GM12878 (cell line): ENCODE measurements at regions not wholly inside any gene's neighbourhood (a gene's known extent, or its start where the extent isn't known, plus 50 kb on each side); places are given as distances from the start of the nearest gene placed in this dataset.

ENCODE experiments used
- ATAC-seq: fragments of 200-7000 bp; cut with Tn5 transposase; 3 replicates; pipeline ENCODE4 v1.9.1; 2020; ENCODE audit warnings: mild to moderate bottlenecking, moderate library complexity
- BruUV-seq: library from RNA; stranded (reverse); fragments of 400-500 nt; replicated peaks from 2 replicates; lab custom pipeline; 2021; lab: Mats Ljungman, UMichigan
- CTCF ChIA-PET: fragments of 300-600 bp; sonication (Branson Sonifier 250); formaldehyde crosslinking; extraction: SDS; loops from one replicate; lab custom pipeline; 2021; ENCODE audit warnings: inconsistent platforms; lab: Yijun Ruan, JAX
- POLR2A ChIA-PET: fragments of 350-600 bp; formaldehyde crosslinking; extraction: SDS; loops from one replicate; lab custom pipeline; 2021; ENCODE audit warnings: inconsistent platforms; lab: Charles Lee
- RAD21 ChIA-PET: fragments of 300-600 bp; sonication (Branson Sonifier 250); formaldehyde crosslinking; loops from one replicate; lab custom pipeline; 2023; ENCODE audit warnings: antibody characterized with exemption; ENCODE audit not compliant: unreplicated experiment; lab: Charles Lee
- SMC1A ChIA-PET: fragments of 300-600 bp; sonication (Branson Sonifier 250); formaldehyde crosslinking; loops from one replicate; lab custom pipeline; 2023; ENCODE audit not compliant: unreplicated experiment, uncharacterized antibody; lab: Charles Lee
- DNase-seq: peaks from one replicate; pipeline ENCODE4 v3.0.0-alpha.2; 2011; ENCODE audit warnings: low read depth, low spot score
- FAIRE-seq: peaks from 3 replicates; lab custom pipeline; 2011; peaks lifted over from hg19 to GRCh38; lab: Jason Lieb, UNC
- H2AFZ ChIP-seq: 2 replicates; pipeline ENCODE4 v1.6.0; 2011; ENCODE audit warnings: low read depth, low read length, control low read depth; ENCODE audit not compliant: control insufficient read depth
- H3K27ac ChIP-seq: 2 replicates; pipeline ENCODE4 v1.5.1; 2011; ENCODE audit warnings: control low read depth; ENCODE audit not compliant: control insufficient read depth, insufficient read depth
- H3K27me3 ChIP-seq, 2 experiments: replicated peaks in 1 of 2; 2 replicates each; pipeline versions ENCODE4 v1.6.0 to v1.6.1; 2011; ENCODE audit warnings: low read length in 1 of 2; ENCODE audit not compliant: control insufficient read depth in 2 of 2, insufficient read depth in 2 of 2
- H3K36me3 ChIP-seq, 2 experiments: 2 replicates each; pipeline ENCODE4 v1.5.1; 2011; ENCODE audit warnings: low read length in 1 of 2; ENCODE audit not compliant: control insufficient read depth in 2 of 2, insufficient read depth in 2 of 2
- H3K4me1 ChIP-seq: 2 replicates; pipeline ENCODE4 v1.6.1; 2011; ENCODE audit warnings: mild to moderate bottlenecking, low read length, moderate library complexity, mixed read lengths; ENCODE audit not compliant: control insufficient read depth, insufficient read depth
- H3K4me2 ChIP-seq: 2 replicates; pipeline ENCODE4 v1.6.0; 2011; ENCODE audit warnings: control low read depth; ENCODE audit not compliant: control insufficient read depth, insufficient read depth
- H3K4me3 ChIP-seq: fragments of 200-600 bp; sonication (generic); 2 replicates; pipeline ENCODE4 v1.5.1; 2016
- H3K79me2 ChIP-seq: 2 replicates; pipeline ENCODE4 v1.6.0; 2011; ENCODE audit warnings: low read length; ENCODE audit not compliant: control insufficient read depth, insufficient read depth
- H3K9ac ChIP-seq: 2 replicates; pipeline ENCODE4 v1.8.0; 2011; ENCODE audit warnings: low read length, control low read depth, mixed read lengths; ENCODE audit not compliant: control insufficient read depth, insufficient read depth
- H3K9me3 ChIP-seq: replicated peaks from 3 replicates; pipeline ENCODE4 v1.5.1; 2011; ENCODE audit warnings: mild to moderate bottlenecking, low read length; ENCODE audit not compliant: control insufficient read depth, insufficient read depth
- H4K20me1 ChIP-seq: 2 replicates; pipeline ENCODE4 v1.6.0; 2011; ENCODE audit not compliant: control insufficient read depth, insufficient read depth
- ATF3 ChIP-seq: IDR thresholded peaks from 2 replicates; pipeline ENCODE4 v1.6.1; 2011; ENCODE audit warnings: low read depth, mild to moderate bottlenecking, low read length, moderate library complexity, borderline replicate concordance; ENCODE audit errors: extremely low read depth
- ATF7 ChIP-seq: fragments of 450-650 bp; IDR thresholded peaks from 2 replicates; pipeline ENCODE4 v1.6.1; 2016; ENCODE audit warnings: low read depth, mild to moderate bottlenecking
- BACH1 ChIP-seq: fragments of 450-650 bp; IDR thresholded peaks from 2 replicates; pipeline ENCODE4 v1.6.1; 2017; ENCODE audit warnings: mild to moderate bottlenecking, borderline replicate concordance
- DPF2 ChIP-seq: fragments of 450-650 bp; IDR thresholded peaks from 2 replicates; pipeline ENCODE4 v1.6.1; 2017; ENCODE audit warnings: mild to moderate bottlenecking
- E2F8 ChIP-seq: fragments of 450-650 bp; IDR thresholded peaks from 2 replicates; pipeline ENCODE4 v1.6.1; 2018; ENCODE audit warnings: mild to moderate bottlenecking, low read depth, moderate library complexity; ENCODE audit not compliant: partially characterized antibody
- KDM1A ChIP-seq: fragments of 200-600 bp; sonication (generic); IDR thresholded peaks from 2 replicates; pipeline ENCODE4 v1.6.1; 2016; ENCODE audit warnings: borderline replicate concordance
- KLF5 ChIP-seq: fragments of 450-650 bp; IDR thresholded peaks from 2 replicates; pipeline ENCODE4 v1.6.1; 2014; ENCODE audit warnings: mild to moderate bottlenecking; ENCODE audit not compliant: partially characterized antibody
- LARP7 ChIP-seq: fragments of 450-650 bp; IDR thresholded peaks from 2 replicates; pipeline ENCODE4 v1.6.1; 2017; ENCODE audit warnings: mild to moderate bottlenecking
- MEF2A ChIP-seq: IDR thresholded peaks from 2 replicates; pipeline ENCODE4 v1.6.1; 2011; ENCODE audit warnings: low read depth, mild to moderate bottlenecking, low read length, moderate library complexity; ENCODE audit not compliant: insufficient read depth
- REST ChIP-seq: IDR thresholded peaks from 2 replicates; pipeline ENCODE4 v1.6.1; 2012; ENCODE audit warnings: mild to moderate bottlenecking, low read depth, low read length
- RFX5 ChIP-seq: IDR thresholded peaks from 2 replicates; pipeline ENCODE4 v1.6.1; 2011; ENCODE audit warnings: low read depth, low read length, improper control_type of control experiment
- SMC3 ChIP-seq: IDR thresholded peaks from 2 replicates; pipeline ENCODE4 v1.6.1; 2011; ENCODE audit warnings: low read length, improper control_type of control experiment, borderline replicate concordance
- SRF ChIP-seq, 2 experiments: IDR thresholded peaks; 2 replicates each; pipeline ENCODE4 v1.6.1; 2011; ENCODE audit warnings: low read depth in 2 of 2, low read length in 2 of 2, mild to moderate bottlenecking in 1 of 2, moderate library complexity in 1 of 2
- STAT3 ChIP-seq: IDR thresholded peaks from 2 replicates; pipeline ENCODE4 v1.6.1; 2011; ENCODE audit warnings: low read depth, low read length, improper control_type of control experiment
- TARDBP ChIP-seq: IDR thresholded peaks from 2 replicates; pipeline ENCODE4 v1.6.1; 2016; ENCODE audit warnings: borderline replicate concordance
- WRNIP1 ChIP-seq: IDR thresholded peaks from 2 replicates; pipeline ENCODE4 v1.6.1; 2011; ENCODE audit warnings: low read depth, low read length, improper control_type of control experiment, borderline replicate concordance
- ZNF274 ChIP-seq: IDR thresholded peaks from one replicate; pipeline ENCODE4 v1.8.0; 2011; ENCODE audit not compliant: insufficient read length, insufficient read depth
- ZNF622 ChIP-seq: fragments of 450-650 bp; IDR thresholded peaks from 2 replicates; pipeline ENCODE4 v1.6.1; 2017; ENCODE audit warnings: mild to moderate bottlenecking, inconsistent platforms
- ZSCAN29 ChIP-seq: fragments of 450-650 bp; IDR thresholded peaks from 2 replicates; pipeline ENCODE4 v1.6.1; 2017; ENCODE audit warnings: mild to moderate bottlenecking, moderate library complexity
- WGBS: methylation state at CpG from one replicate; pipeline ENCODE4 v1.1.6; 2016; ENCODE audit warnings: low lambda C conversion rate; ENCODE audit not compliant: insufficient replicate concordance, insufficient coverage; ENCODE audit errors: missing lambda C conversion rate; 5-methylcytosine and 5-hydroxymethylcytosine counted together
- in situ Hi-C: fragments of 300-500 bp; cut with MboI; formaldehyde crosslinking; loops from 9 replicates; pipeline ENCODE4 v1.14.3; 2018; ENCODE audit warnings: mixed read lengths
- intact Hi-C: fragments of 100-400 bp; cut with micrococcal nuclease; formaldehyde crosslinking; loops from one replicate; pipeline ENCODE4 v1.14.2; 2022; ENCODE audit not compliant: unreplicated experiment

- TF ChIP-seq REST (no peak), MEF2A (no peak)
Observed at GRCh38 chr14:84021433-84021832, 1508.5 kb upstream of the FLRT2 start (continued).

- BruUV-seq, result no TSS peak
- POLR2A ChIA-PET, result no interaction called here
- Histone ChIP-seq H4K20me1 (no peaks in the 10 kb centered on the region), H3K36me3 (no peaks in the 10 kb centered on the region), H3K4me1 (no peaks in the 10 kb centered on the region), H3K4me2 (no peak overlapping the region), H3K9ac (no peak overlapping the region), H3K9me3 (no peaks in the 10 kb centered on the region), H3K27ac (no peak overlapping the region), H3K4me3 (no peak overlapping the region), H3K27me3 (no peaks in the 10 kb centered on the region), H2AFZ (no peak overlapping the region), H3K79me2 (no peaks in the 10 kb centered on the region)
- DNase-seq (no peak), ATAC-seq (no peak; the same call in 2 of the 3 replicates), FAIRE-seq (no peak)
- intact Hi-C loops, result no loop called here
- SMC1A ChIA-PET, result interaction anchor here (1.2 kb wide), 1 partner anchor 13 kb away, joined by 3 read pairs; no protein-coding TSS in a partner anchor
- RAD21 ChIA-PET, result no interaction called here
- 32% methylated on average over 6 of the region's 6 CpGs for WGBS
- CTCF ChIA-PET, result no interaction called here
- in situ Hi-C loops, result no loop called here
- no peak for TF ChIP-seq SMC3
- TF ChIP-seq ATF7, result no peak
- TF ChIP-seq BACH1, result no peak
- TF ChIP-seq RFX5, result no peak
- no peak for TF ChIP-seq DPF2
- no peak for TF ChIP-seq TARDBP
- no peak for TF ChIP-seq ZNF622
- no peak for TF ChIP-seq ZSCAN29
- TF ChIP-seq LARP7, result no peak
- TF ChIP-seq E2F8, result no peak
- no peak for TF ChIP-seq KLF5
- no peak for TF ChIP-seq ATF3
- no peak for TF ChIP-seq WRNIP1
- no peak for TF ChIP-seq ZNF274
- TF ChIP-seq STAT3, result no peak
- TF ChIP-seq KDM1A, result no peak
- TF ChIP-seq SRF (IDR thresholded peaks at IDR 0.05; ENCODE audit: low read depth in 2 of 2, low read length in 2 of 2), result no peak
Observed at GRCh38 chr14:84024231-84024820, 1505.6 kb upstream of the FLRT2 start.
